Prostate gland (tissue), 2 donors: ENCODE measurements at regions not wholly inside any gene's neighbourhood (a gene's known extent, or its start where the extent isn't known, plus 50 kb on each side); places are given as distances from the start of the nearest gene placed in this dataset.

Experiments used
- CTCF ChIP-seq, 4 experiments: fragments of 200-600 bp in 2 of 4; fragments of 450-650 bp in 2 of 4; sonication (generic) in 2 of 4; IDR thresholded peaks; 1 replicate in 3 of 4; 2 replicates in 1 of 4; pipeline ENCODE4 v1.5.1; 2016 to 2019; ENCODE audit warnings: antibody characterized with exemption in 4 of 4, mild to moderate bottlenecking in 2 of 4, moderate library complexity in 2 of 4
- POLR2AphosphoS5 ChIP-seq: sonication (generic); formaldehyde crosslinking; IDR thresholded peaks from one replicate; pipeline ENCODE4 v1.6.1; 2017; ENCODE audit warnings: antibody characterized with exemption

GRCh38 chr10:5576780-5577624, 52.2 kb downstream of the CALML3 start:
- TF ChIP-seq POLR2AphosphoS5, result no peak
- TF ChIP-seq CTCF (IDR thresholded peaks at IDR 0.05), result no peak
